Esophagus muscularis mucosa (tissue), 4 donors: ENCODE measurements at regions not wholly inside any gene's neighbourhood (a gene's known extent, or its start where the extent isn't known, plus 50 kb on each side); places are given as distances from the start of the nearest gene placed in this dataset.
"Not testable (repeated sequence)": the region's sequence is repeated elsewhere in the genome, so short reads cannot be mapped to it uniquely, and the experiment has no call there.

Source experiments
- CTCF ChIP-seq, 3 experiments: fragments of 200-600 bp in 2 of 3; fragments of 450-650 bp in 1 of 3; sonication (generic) in 2 of 3; IDR thresholded peaks; one replicate each; pipeline ENCODE4 v1.5.1; 2017 to 2019; ENCODE audit warnings: antibody characterized with exemption in 3 of 3, mild to moderate bottlenecking in 2 of 3, moderate library complexity in 1 of 3
- EP300 ChIP-seq: sonication (generic); formaldehyde crosslinking; IDR thresholded peaks from one replicate; pipeline ENCODE4 v1.6.1; 2017; ENCODE audit warnings: antibody characterized with exemption
- POLR2A ChIP-seq: fragments of 450-650 bp; IDR thresholded peaks from one replicate; pipeline ENCODE4 v1.6.1; 2017; ENCODE audit warnings: antibody characterized with exemption, moderate library complexity, mild to moderate bottlenecking, low read depth

- TF ChIP-seq CTCF (IDR thresholded peaks at IDR 0.05); POLR2A; EP300: not testable (repeated sequence)
Measured at GRCh38 chr3:198139513-198140167, 179.6 kb downstream of the LMLN start.
